ENCODE measurements at regions not wholly inside any gene's neighbourhood (a gene's known extent, or its start where the extent isn't known, plus 50 kb on each side); places are given as distances from the start of the nearest gene placed in this dataset.

DNA sequence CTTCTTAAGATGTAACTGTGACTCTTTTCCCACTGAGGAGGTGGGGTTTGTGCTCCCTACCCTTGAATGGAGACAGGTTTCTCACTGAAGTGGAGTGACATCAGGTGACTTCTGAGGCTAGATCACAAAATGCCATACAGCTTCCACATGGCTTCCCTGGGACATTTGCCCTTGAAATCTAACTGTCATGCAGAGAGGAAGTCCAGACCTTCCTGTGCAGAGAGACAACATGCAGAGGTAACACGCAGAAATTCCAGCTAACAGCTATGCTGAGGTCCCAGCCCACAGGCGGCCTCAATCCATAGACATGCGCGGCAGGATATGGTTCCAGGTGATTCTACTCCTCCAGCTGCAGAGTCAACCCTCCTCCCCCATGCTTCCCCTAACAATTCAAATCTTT lies 119.0 kb downstream of the TRIB2 start:
- FAIRE-seq: no peak
- no peak for ATAC-seq
- Histone ChIP-seq H3K79me2 (ENCODE audit: control insufficient read depth, insufficient read depth, low read length) (no peaks in the 10 kb centered on the region), H3K4me3 (no peak overlapping the region), H3K9me1 (ENCODE audit: control insufficient read depth, insufficient read depth, low read length) (no peaks in the 10 kb centered on the region), H3K27me3 (ENCODE audit: control insufficient read depth in 2 of 2, insufficient read depth in 2 of 2, low read length in 2 of 2) (peaks cover 0 to 15% of the 10 kb centered on the region in 2 experiments; a peak in 2 of 5 replicates), H3K4me2 (ENCODE audit: insufficient read depth, low read length) (no peak overlapping the region), H2AFZ (ENCODE audit: low read depth, low read length) (no peak overlapping the region), H3K9me3 (replicated peaks; ENCODE audit: control insufficient read depth, insufficient read depth, low read depth, low read length) (no peaks in the 10 kb centered on the region), H3K4me1 (replicated peaks in 1 of 2; ENCODE audit: control insufficient read depth in 2 of 2, insufficient read depth in 2 of 2, low read length in 2 of 2) (no peaks in the 10 kb centered on the region), H3K36me3 (ENCODE audit: control insufficient read depth, insufficient read depth, low read length) (no peaks in the 10 kb centered on the region), H3K9ac (ENCODE audit: insufficient read depth in 1 of 2, low read depth in 2 of 2, low read length in 2 of 2) (no peak overlapping the region), H4K20me1 (replicated peaks; ENCODE audit: control insufficient read depth, insufficient read depth, low read length) (no peaks in the 10 kb centered on the region), H3K27ac (ENCODE audit: extremely low read depth, low read depth, low read length) (no peak overlapping the region)
- WGBS (ENCODE audit: insufficient coverage, low coverage, missing lambda C conversion rate): 0% methylated on average over 4 of the region's 4 CpGs
- no TSS peak for BruUV-seq (replicated peaks)
- ChIA-PET CTCF (ENCODE audit: low intra/inter-chr PET ratio) (no interaction called here), POLR2A (no interaction called here)
- no peak for DNase-seq (ENCODE audit: extremely low read depth in 1 of 4, low spot score in 3 of 4)
- intact Hi-C loops (cut with micrococcal nuclease) (no loop called here), in situ Hi-C loops (cut with MboI) (no loop called here)
- TF ChIP-seq, protein P1, sequence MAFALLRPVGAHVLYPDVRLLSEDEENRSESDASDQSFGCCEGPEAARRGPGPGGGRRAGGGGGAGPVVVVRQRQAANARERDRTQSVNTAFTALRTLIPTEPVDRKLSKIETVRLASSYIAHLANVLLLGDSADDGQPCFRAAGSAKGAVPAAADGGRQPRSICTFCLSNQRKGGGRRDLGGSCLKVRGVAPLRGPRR (CRISPR knock-in tag; IDR thresholded peaks at IDR 0.05): no peak
- no peak for TF ChIP-seq JUNB (CRISPR knock-in tag; conservative IDR thresholded peaks at IDR 0.05)
- TF ChIP-seq TRIM25 (IDR thresholded peaks at IDR 0.05; ENCODE audit: borderline replicate concordance): no peak
- TF ChIP-seq CC2D1A (IDR thresholded peaks at IDR 0.05): no peak
- TF ChIP-seq MLX (CRISPR knock-in tag; conservative IDR thresholded peaks at IDR 0.05): no peak
- TF ChIP-seq KAT7 (CRISPR knock-in tag; IDR thresholded peaks at IDR 0.05; ENCODE audit: borderline replicate concordance): no peak
- no peak for TF ChIP-seq HIVEP1 (CRISPR knock-in tag; IDR thresholded peaks at IDR 0.05)
- TF ChIP-seq ZNF778 (CRISPR knock-in tag; IDR thresholded peaks at IDR 0.05): no peak
- TF ChIP-seq, protein P2, sequence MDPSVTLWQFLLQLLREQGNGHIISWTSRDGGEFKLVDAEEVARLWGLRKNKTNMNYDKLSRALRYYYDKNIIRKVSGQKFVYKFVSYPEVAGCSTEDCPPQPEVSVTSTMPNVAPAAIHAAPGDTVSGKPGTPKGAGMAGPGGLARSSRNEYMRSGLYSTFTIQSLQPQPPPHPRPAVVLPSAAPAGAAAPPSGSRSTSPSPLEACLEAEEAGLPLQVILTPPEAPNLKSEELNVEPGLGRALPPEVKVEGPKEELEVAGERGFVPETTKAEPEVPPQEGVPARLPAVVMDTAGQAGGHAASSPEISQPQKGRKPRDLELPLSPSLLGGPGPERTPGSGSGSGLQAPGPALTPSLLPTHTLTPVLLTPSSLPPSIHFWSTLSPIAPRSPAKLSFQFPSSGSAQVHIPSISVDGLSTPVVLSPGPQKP (CRISPR knock-in tag; IDR thresholded peaks at IDR 0.05): no peak
- no peak for TF ChIP-seq HNRNPK (IDR thresholded peaks at IDR 0.05; ENCODE audit: low read depth, low read length, poor library complexity, severe bottlenecking)
- no peak for TF ChIP-seq EWSR1 (IDR thresholded peaks at IDR 0.05; ENCODE audit: borderline replicate concordance, low read depth, partially characterized antibody)
- TF ChIP-seq ZNF197 (CRISPR knock-in tag; IDR thresholded peaks at IDR 0.05; ENCODE audit: low read depth): no peak
- TF ChIP-seq, protein P3, sequence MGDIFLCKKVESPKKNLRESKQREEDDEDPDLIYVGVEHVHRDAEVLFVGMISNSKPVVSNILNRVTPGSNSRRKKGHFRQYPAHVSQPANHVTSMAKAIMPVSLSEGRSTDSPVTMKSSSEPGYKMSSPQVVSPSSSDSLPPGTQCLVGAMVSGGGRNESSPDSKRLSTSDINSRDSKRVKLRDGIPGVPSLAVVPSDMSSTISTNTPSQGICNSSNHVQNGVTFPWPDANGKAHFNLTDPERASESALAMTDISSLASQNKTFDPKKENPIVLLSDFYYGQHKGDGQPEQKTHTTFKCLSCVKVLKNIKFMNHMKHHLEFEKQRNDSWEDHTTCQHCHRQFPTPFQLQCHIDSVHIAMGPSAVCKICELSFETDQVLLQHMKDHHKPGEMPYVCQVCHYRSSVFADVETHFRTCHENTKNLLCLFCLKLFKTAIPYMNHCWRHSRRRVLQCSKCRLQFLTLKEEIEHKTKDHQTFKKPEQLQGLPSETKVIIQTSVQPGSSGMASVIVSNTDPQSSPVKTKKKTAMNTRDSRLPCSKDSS (IDR thresholded peaks at IDR 0.05; ENCODE audit: low read depth, partially characterized antibody): no peak
